B cell (primary cell): ENCODE measurements at regions not wholly inside any gene's neighbourhood (a gene's known extent, or its start where the extent isn't known, plus 50 kb on each side); places are given as distances from the start of the nearest gene placed in this dataset.

Experiments
- ATAC-seq: fragments of 200-7000 bp; cut with Tn5 transposase; one replicate; pipeline ENCODE4 v1.10.0; 2021; ENCODE audit warnings: low read depth, mild to moderate bottlenecking, moderate number of reproducible peaks, moderate library complexity
- CTCF ChIA-PET: fragments of 350-600 bp; sonication (Branson Sonifier 250); formaldehyde crosslinking; loops from one replicate; lab custom pipeline; 2021; ENCODE audit warnings: antibody characterized with exemption, inconsistent platforms; lab: Charles Lee
- POLR2A ChIA-PET: fragments of 350-600 bp; sonication (Branson Sonifier 250); formaldehyde crosslinking; loops from one replicate; lab custom pipeline; 2021; ENCODE audit warnings: antibody characterized with exemption; lab: Charles Lee
- DNase-seq: peaks from one replicate; pipeline ENCODE4 v3.0.0; 2013
- H2AFZ ChIP-seq: 2 replicates; pipeline ENCODE4 v1.6.1; 2012; ENCODE audit warnings: mild to moderate bottlenecking, low read depth, low read length; ENCODE audit not compliant: insufficient read depth, poor library complexity, severe bottlenecking
- H3K27ac ChIP-seq, 2 donors: 1 replicate in 1 of 2; 2 replicates in 1 of 2; pipeline ENCODE4 v1.5.1; 2012 to 2013; ENCODE audit warnings: low read length in 2 of 2, mild to moderate bottlenecking in 2 of 2, moderate library complexity in 1 of 2
- H3K27me3 ChIP-seq, 4 experiments: fragments of 200-600 bp in 1 of 4; sonication (generic) in 1 of 4; replicated peaks in 1 of 4; 1 replicate in 2 of 4; 2 replicates in 2 of 4; pipeline versions ENCODE4 v1.6.1 to v1.7.0; 2013 to 2016; ENCODE audit warnings: low read length in 3 of 4, mild to moderate bottlenecking in 2 of 4, mixed read lengths in 1 of 4, moderate library complexity in 1 of 4; ENCODE audit not compliant: insufficient read depth in 4 of 4, control insufficient read depth in 3 of 4; ENCODE audit errors: control extremely low read depth in 1 of 4
- H3K36me3 ChIP-seq, 2 experiments: replicated peaks in 1 of 2; 1 replicate in 1 of 2; 2 replicates in 1 of 2; pipeline versions ENCODE4 v1.6.1 to v1.7.1; 2013; ENCODE audit warnings: low read length in 1 of 2; ENCODE audit not compliant: insufficient read depth in 2 of 2, control insufficient read depth in 1 of 2; ENCODE audit errors: control extremely low read depth in 1 of 2, extremely low read depth in 1 of 2
- H3K4me1 ChIP-seq, 2 donors: fragments of 200-600 bp in 1 of 2; sonication (generic) in 1 of 2; 1 replicate in 1 of 2; 2 replicates in 1 of 2; pipeline versions ENCODE4 v1.5.1 to v1.6.1; 2013 to 2017; ENCODE audit warnings: low read length in 2 of 2; ENCODE audit not compliant: control insufficient read depth in 2 of 2, insufficient read depth in 2 of 2
- H3K4me2 ChIP-seq: replicated peaks from 2 replicates; pipeline ENCODE3; 2012; ENCODE audit warnings: mild to moderate bottlenecking, low read depth, low read length; ENCODE audit not compliant: poor library complexity, severe bottlenecking
- H3K4me3 ChIP-seq, 5 experiments: fragments of 200-600 bp in 1 of 5; sonication (generic) in 1 of 5; 1 replicate in 3 of 5; 2 replicates in 2 of 5; pipeline versions ENCODE4 v1.5.1 to v1.7.0; 2011 to 2016; ENCODE audit warnings: low read length in 4 of 5, mild to moderate bottlenecking in 4 of 5, low read depth in 2 of 5, control low read depth in 1 of 5, moderate library complexity in 1 of 5; ENCODE audit not compliant: insufficient read depth in 1 of 5; ENCODE audit errors: control extremely low read depth in 1 of 5, extremely low read depth in 1 of 5
- H3K79me2 ChIP-seq: fragments of 200-600 bp; sonication (generic); one replicate; pipeline ENCODE4 v1.6.0; 2016; ENCODE audit warnings: low read length; ENCODE audit not compliant: control insufficient read depth, insufficient read depth
- H3K9ac ChIP-seq: fragments of 200-600 bp; sonication (generic); 2 replicates; pipeline ENCODE4 v1.6.1; 2017; ENCODE audit warnings: mild to moderate bottlenecking, low read length, moderate library complexity
- H3K9me3 ChIP-seq, 3 donors: one replicate each; pipeline versions ENCODE4 v1.6.1 to v1.7.1; 2013; ENCODE audit warnings: low read length in 2 of 3; ENCODE audit not compliant: control insufficient read depth in 2 of 3, insufficient read depth in 1 of 3; ENCODE audit errors: control extremely low read depth in 1 of 3
- H4K20me1 ChIP-seq: 2 replicates; pipeline ENCODE4 v1.6.0; 2012; ENCODE audit warnings: mild to moderate bottlenecking, low read length; ENCODE audit not compliant: insufficient read depth, control insufficient read depth, poor library complexity, severe bottlenecking
- H3K27ac Mint-ChIP-seq: one replicate; pipeline ENCODE4 v1.8.0; 2021; ENCODE audit warnings: mixed read lengths
- H3K27me3 Mint-ChIP-seq: one replicate; pipeline ENCODE4 v1.8.0; 2021; ENCODE audit warnings: mixed read lengths
- H3K4me1 Mint-ChIP-seq: one replicate; pipeline ENCODE4 v1.8.0; 2021; ENCODE audit warnings: mixed read lengths
- H3K4me3 Mint-ChIP-seq: one replicate; pipeline ENCODE4 v1.8.0; 2021; ENCODE audit warnings: mixed read lengths
- H3K9me3 Mint-ChIP-seq: one replicate; pipeline ENCODE4 v1.8.0; 2022; ENCODE audit warnings: mixed read lengths; ENCODE audit not compliant: insufficient read depth
- CTCF ChIP-seq: fragments of 200-600 bp; IDR thresholded peaks from one replicate; pipeline ENCODE4 v1.8.0; 2022; ENCODE audit warnings: antibody characterized with exemption, mild to moderate bottlenecking
- EZH2 ChIP-seq: IDR thresholded peaks from 2 replicates; pipeline ENCODE4 v1.6.1; 2012; ENCODE audit warnings: borderline replicate concordance, low read depth, mild to moderate bottlenecking, moderate library complexity, low read length; ENCODE audit not compliant: insufficient read depth, poor library complexity, severe bottlenecking
- WGBS: methylation state at CpG from one replicate; pipeline ENCODE4 v1.1.5; 2013; ENCODE audit warnings: missing lambda C conversion rate; ENCODE audit not compliant: insufficient coverage; 5-methylcytosine and 5-hydroxymethylcytosine counted together
- intact Hi-C: fragments of 100-400 bp; cut with micrococcal nuclease; formaldehyde crosslinking; loops from one replicate; pipeline ENCODE4 v1.10.0; 2022

GRCh38 chr3:88443066-88443465 lies 293.3 kb downstream of the C3orf38 start:
- Histone ChIP-seq H3K4me1 (peaks cover 8 to 20% of the 10 kb centered on the region in 2 donors), H3K27me3 (no peaks in the 10 kb centered on the region), H4K20me1 (no peaks in the 10 kb centered on the region), H3K4me3 (no peak overlapping the region), H3K4me2 (no peak overlapping the region), H3K36me3 (no peaks in the 10 kb centered on the region), H3K79me2 (no peaks in the 10 kb centered on the region), H3K9ac (no peak overlapping the region), H2AFZ (peak overlapping the region; percentile 32), H3K9me3 (no peaks in the 10 kb centered on the region), H3K27ac (no peak overlapping the region)
- intact Hi-C loops, result no loop called here
- no peak for DNase-seq
- Mint-ChIP-seq H3K27me3 (no peaks in the 10 kb centered on the region), H3K9me3 (peaks cover 6% of the 10 kb centered on the region), H3K27ac (no peak overlapping the region), H3K4me3 (no peak overlapping the region), H3K4me1 (peaks cover 37% of the 10 kb centered on the region)
- no peak for ATAC-seq
- ChIA-PET POLR2A (no interaction called here), CTCF (no interaction called here)
- TF ChIP-seq EZH2 (no peak), CTCF (no peak)
- 100% methylated on average over 1 of the region's 1 CpG for WGBS

DNA sequence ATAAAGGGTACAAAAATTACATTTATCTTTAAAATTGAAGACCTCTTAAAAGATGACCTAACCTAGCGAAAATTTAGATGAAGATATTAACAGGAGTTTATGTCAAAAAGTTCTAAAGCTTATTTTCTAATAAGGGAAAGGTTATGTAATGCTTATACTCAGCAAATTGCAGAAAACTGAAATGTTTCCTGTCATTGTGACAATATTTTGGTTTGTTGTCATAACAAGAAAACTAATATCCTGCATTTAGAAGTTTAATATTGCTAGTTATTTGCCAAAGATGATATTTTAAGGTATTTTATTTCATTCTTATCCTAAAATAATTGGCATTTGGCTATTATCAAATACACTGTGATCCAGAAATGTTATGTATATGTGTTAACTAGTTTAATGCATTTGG lies 294.5 kb downstream of the C3orf38 start:
- Histone ChIP-seq H3K27me3 (no peaks in the 10 kb centered on the region), H3K9me3 (no peaks in the 10 kb centered on the region), H2AFZ (no peak overlapping the region), H3K4me2 (no peak overlapping the region), H3K4me1 (peaks cover 8 to 20% of the 10 kb centered on the region in 2 donors), H3K9ac (no peak overlapping the region), H3K79me2 (no peaks in the 10 kb centered on the region), H4K20me1 (no peaks in the 10 kb centered on the region), H3K27ac (no peak overlapping the region), H3K4me3 (no peak overlapping the region), H3K36me3 (no peaks in the 10 kb centered on the region)
- ChIA-PET CTCF (no interaction called here), POLR2A (no interaction called here)
- no peak overlapping the region for H3K27ac Mint-ChIP-seq
- ATAC-seq (no peak), DNase-seq (no peak)
- no peaks in the 10 kb centered on the region for H3K27me3 Mint-ChIP-seq
- H3K4me3 Mint-ChIP-seq, result no peak overlapping the region
- no CpG with 5 or more reads among the region's 1 CpG for WGBS
- H3K9me3 Mint-ChIP-seq, result peaks cover under 1% of the 10 kb centered on the region
- H3K4me1 Mint-ChIP-seq, result peaks cover 32% of the 10 kb centered on the region
- intact Hi-C loops, result no loop called here
- no peak for TF ChIP-seq EZH2
- TF ChIP-seq CTCF, result no peak
